Globus pallidus (tissue), 1 donor: ENCODE measurements at regions not wholly inside any gene's neighbourhood (a gene's known extent, or its start where the extent isn't known, plus 50 kb on each side); places are given as distances from the start of the nearest gene placed in this dataset.
A peak's percentile ranks its signal among the peaks of the same experiment; 100 is the strongest.
"Not testable (repeated sequence)": the region's sequence is repeated elsewhere in the genome, so short reads cannot be mapped to it uniquely, and the experiment has no call there.

ENCODE experiments used
- DNase-seq: peaks from one replicate; pipeline ENCODE4 v3.0.0-alpha.2; 2015; ENCODE audit warnings: low spot score

- no peak for DNase-seq
Measured at GRCh38 chr4:57324673-57325307, 214.6 kb upstream of the IGFBP7 start.

GRCh38 chr4:57320849-57321248 lies 210.7 kb upstream of the IGFBP7 start:
- no peak for DNase-seq

GRCh38 chr4:57320217-57320616 lies 210.0 kb upstream of the IGFBP7 start:
- DNase-seq: no peak

- no peak for DNase-seq
Measured at GRCh38 chr4:57318703-57319102, 208.5 kb upstream of the IGFBP7 start.

- no peak for DNase-seq
Measured at GRCh38 chr4:57314636-57315035, 204.5 kb upstream of the IGFBP7 start.

GRCh38 chr4:57312296-57312695 lies 202.1 kb upstream of the IGFBP7 start:
- no peak for DNase-seq

GRCh38 chr4:57309658-57310057 lies 199.5 kb upstream of the IGFBP7 start:
- DNase-seq: no peak

GRCh38 chr4:57308301-57308700 lies 198.1 kb upstream of the IGFBP7 start:
- no peak for DNase-seq

GRCh38 chr4:57305836-57306235 lies 195.7 kb upstream of the IGFBP7 start:
- DNase-seq: no peak

GRCh38 chr4:57303012-57303751 lies 193.0 kb upstream of the IGFBP7 start:
- DNase-seq: no peak

GRCh38 chr4:57300300-57300699 lies 190.1 kb upstream of the IGFBP7 start:
- DNase-seq: not testable (repeated sequence)

GRCh38 chr4:57291911-57292310 lies 181.7 kb upstream of the IGFBP7 start:
- no peak for DNase-seq

- no peak for DNase-seq
Measured at GRCh38 chr4:57287687-57288604, 177.8 kb upstream of the IGFBP7 start.

- no peak for DNase-seq
Measured at GRCh38 chr4:57282933-57283310, 172.7 kb upstream of the IGFBP7 start.

- no peak for DNase-seq
Measured at GRCh38 chr4:57280481-57280880, 170.3 kb upstream of the IGFBP7 start.

- no peak for DNase-seq
Measured at GRCh38 chr4:57278780-57279179, 168.6 kb upstream of the IGFBP7 start.

GRCh38 chr4:57274082-57274481 lies 163.9 kb upstream of the IGFBP7 start:
- DNase-seq: no peak

GRCh38 chr4:57270346-57270745 lies 160.2 kb upstream of the IGFBP7 start:
- DNase-seq: no peak

- DNase-seq: peak; percentile 57
Measured at GRCh38 chr4:57265831-57266582, 155.8 kb upstream of the IGFBP7 start.

- no peak for DNase-seq
Measured at GRCh38 chr4:57254754-57255153, 144.6 kb upstream of the IGFBP7 start.

GRCh38 chr4:57249083-57249482 lies 138.9 kb upstream of the IGFBP7 start:
- DNase-seq: no peak

GRCh38 chr4:57243076-57243475 lies 132.9 kb upstream of the IGFBP7 start:
- peak; percentile 60 for DNase-seq
